CD14-positive monocyte (primary cell): ENCODE measurements at regions not wholly inside any gene's neighbourhood (a gene's known extent, or its start where the extent isn't known, plus 50 kb on each side); places are given as distances from the start of the nearest gene placed in this dataset.

Experiments used
- DNase-seq, 3 donors: peaks; one replicate each; pipeline ENCODE4 v3.0.0-alpha.2; 2011 to 2022
- H2AFZ ChIP-seq: 2 replicates; pipeline ENCODE4 v1.6.0; 2012; ENCODE audit warnings: mild to moderate bottlenecking, low read depth, low read length, inconsistent platforms; ENCODE audit not compliant: insufficient read depth, poor library complexity, severe bottlenecking
- H3K27ac ChIP-seq, 2 donors: 1 replicate in 1 of 2; 2 replicates in 1 of 2; pipeline ENCODE4 v1.5.1; 2012 to 2013; ENCODE audit warnings: low read length in 2 of 2, control low read depth in 1 of 2, inconsistent platforms in 1 of 2, low read depth in 1 of 2, mild to moderate bottlenecking in 1 of 2
- H3K27me3 ChIP-seq, 2 donors: one replicate each; pipeline versions ENCODE4 v1.6.0 to v1.6.1; 2011 to 2013; ENCODE audit warnings: low read length in 2 of 2; ENCODE audit not compliant: control insufficient read depth in 2 of 2, insufficient read depth in 2 of 2
- H3K36me3 ChIP-seq, 2 donors: replicated peaks in 1 of 2; 1 replicate in 1 of 2; 2 replicates in 1 of 2; pipeline versions ENCODE4 v1.5.1 to v1.6.1; 2012 to 2013; ENCODE audit warnings: low read length in 2 of 2, control low read depth in 1 of 2, inconsistent platforms in 1 of 2, mild to moderate bottlenecking in 1 of 2; ENCODE audit not compliant: insufficient read depth in 2 of 2, control insufficient read depth in 1 of 2
- H3K4me1 ChIP-seq, 2 donors: 1 replicate in 1 of 2; 2 replicates in 1 of 2; pipeline versions ENCODE4 v1.5.1 to v1.6.1; 2012 to 2013; ENCODE audit warnings: low read length in 2 of 2, control low read depth in 1 of 2, inconsistent platforms in 1 of 2, mild to moderate bottlenecking in 1 of 2, moderate library complexity in 1 of 2; ENCODE audit not compliant: insufficient read depth in 2 of 2, control insufficient read depth in 1 of 2
- H3K4me2 ChIP-seq: replicated peaks from 2 replicates; pipeline ENCODE3; 2012; ENCODE audit warnings: low read length, moderate library complexity, mild to moderate bottlenecking; ENCODE audit not compliant: poor library complexity, severe bottlenecking; ENCODE audit errors: extremely low read depth
- H3K4me3 ChIP-seq, 3 experiments: fragments of 200-600 bp in 1 of 3; sonication (generic) in 1 of 3; replicated peaks in 1 of 3; 1 replicate in 2 of 3; 2 replicates in 1 of 3; pipeline ENCODE4 v1.5.1; 2011 to 2013; ENCODE audit warnings: low read length in 3 of 3, mild to moderate bottlenecking in 3 of 3, control low read depth in 2 of 3, low read depth in 2 of 3, inconsistent platforms in 1 of 3, moderate library complexity in 1 of 3
- H3K79me2 ChIP-seq: 2 replicates; pipeline ENCODE4 v1.6.0; 2012; ENCODE audit warnings: mild to moderate bottlenecking, control low read depth, inconsistent platforms, low read length, moderate library complexity; ENCODE audit not compliant: insufficient read depth
- H3K9ac ChIP-seq: 2 replicates; pipeline ENCODE4 v1.6.0; 2017; ENCODE audit warnings: low read length, mild to moderate bottlenecking; ENCODE audit not compliant: insufficient read depth, poor library complexity, severe bottlenecking
- H3K9me3 ChIP-seq, 2 donors: replicated peaks in 1 of 2; 1 replicate in 1 of 2; 2 replicates in 1 of 2; pipeline versions ENCODE4 v1.5.1 to v1.6.1; 2012 to 2013; ENCODE audit warnings: low read length in 2 of 2, control low read depth in 1 of 2; ENCODE audit not compliant: control insufficient read depth in 1 of 2, insufficient read depth in 1 of 2
- H4K20me1 ChIP-seq: 2 replicates; pipeline ENCODE4 v1.6.0; 2012; ENCODE audit warnings: mild to moderate bottlenecking, low read length, control low read depth, moderate library complexity; ENCODE audit not compliant: insufficient read depth
- H3K27ac Mint-ChIP-seq, 7 donors: one replicate each; pipeline ENCODE4 v1.8.0; 2020; ENCODE audit warnings: mild to moderate bottlenecking in 7 of 7, mixed read lengths in 7 of 7, moderate library complexity in 6 of 7, inconsistent platforms in 2 of 7
- H3K27me3 Mint-ChIP-seq, 3 donors: one replicate each; pipeline ENCODE4 v1.8.0; 2021 to 2022; ENCODE audit warnings: low read depth in 3 of 3, mild to moderate bottlenecking in 3 of 3, mixed read lengths in 3 of 3, moderate library complexity in 3 of 3, inconsistent platforms in 1 of 3
- H3K36me3 Mint-ChIP-seq, 2 donors: one replicate each; pipeline ENCODE4 v1.8.0; 2020; ENCODE audit warnings: mixed read lengths in 2 of 2, inconsistent platforms in 1 of 2, mild to moderate bottlenecking in 1 of 2
- H3K4me1 Mint-ChIP-seq: one replicate; pipeline ENCODE4 v1.8.0; 2020; ENCODE audit warnings: mild to moderate bottlenecking, mixed read lengths
- H3K4me3 Mint-ChIP-seq, 2 donors: one replicate each; pipeline ENCODE4 v1.8.0; 2020; ENCODE audit warnings: mild to moderate bottlenecking in 2 of 2, mixed read lengths in 2 of 2, moderate library complexity in 1 of 2
- H3K9me3 Mint-ChIP-seq, 7 donors: one replicate each; pipeline ENCODE4 v1.8.0; 2020 to 2022; ENCODE audit warnings: mixed read lengths in 7 of 7, mild to moderate bottlenecking in 6 of 7, moderate library complexity in 6 of 7, inconsistent platforms in 2 of 7
- CTCF ChIP-seq: fragments of 200-600 bp; IDR thresholded peaks from one replicate; pipeline ENCODE4 v1.8.0; 2022; ENCODE audit warnings: antibody characterized with exemption, mild to moderate bottlenecking
- WGBS: methylation state at CpG from one replicate; pipeline ENCODE4 v1.1.5; 2013; ENCODE audit warnings: missing lambda C conversion rate; ENCODE audit not compliant: insufficient coverage; 5-methylcytosine and 5-hydroxymethylcytosine counted together
- intact Hi-C, 2 donors: fragments of 100-400 bp; cut with micrococcal nuclease; formaldehyde crosslinking; loops; one replicate each; pipeline versions ENCODE4 v1.15.0 to v1.15.1; 2023

DNA sequence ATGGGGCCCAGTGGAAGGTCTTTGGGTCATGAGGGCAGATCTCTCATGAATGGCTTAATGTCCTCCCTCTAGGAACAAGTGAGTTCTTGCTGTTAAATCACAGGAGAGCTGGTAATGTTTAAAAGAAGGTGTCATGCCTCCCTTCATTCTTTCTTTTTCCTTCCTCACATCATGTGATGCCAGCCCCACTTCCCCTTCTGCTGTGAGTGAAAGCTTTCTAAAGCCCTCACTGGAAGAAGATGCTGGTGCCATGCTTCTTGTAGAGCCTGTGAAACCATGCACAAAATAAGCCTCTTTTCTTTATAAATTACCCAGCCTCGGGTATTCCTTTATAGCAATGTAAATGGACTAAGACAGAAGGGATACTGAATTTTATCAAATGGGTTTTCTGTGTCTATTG, 66.1 kb upstream of the ZNF827 start:
- DNase-seq: no peak
- TF ChIP-seq CTCF: no peak
- H3K9me3 ChIP-seq: peaks cover 9% of the 10 kb centered on the region in 2 donors
- H3K79me2 ChIP-seq: no peaks in the 10 kb centered on the region
- Mint-ChIP-seq H3K27ac (no peak overlapping the region), H3K36me3 (no peaks in the 10 kb centered on the region), H3K4me1 (no peaks in the 10 kb centered on the region), H3K9me3 (peaks cover 10 to 26% (median 19%) of the 10 kb centered on the region in 7 donors), H3K27me3 (peaks cover 0 to 2% (median 0%) of the 10 kb centered on the region in 3 donors), H3K4me3 (no peak overlapping the region)
- H3K27ac ChIP-seq: no peak overlapping the region
- no peak overlapping the region for H3K4me3 ChIP-seq
- no peaks in the 10 kb centered on the region for H4K20me1 ChIP-seq
- no CpG with 5 or more reads among the region's 1 CpG for WGBS
- intact Hi-C loops: no loop called here
- H3K4me1 ChIP-seq: no peaks in the 10 kb centered on the region
- H3K4me2 ChIP-seq: no peak overlapping the region
- H2AFZ ChIP-seq: no peak overlapping the region
- no peaks in the 10 kb centered on the region for H3K27me3 ChIP-seq
- no peaks in the 10 kb centered on the region for H3K36me3 ChIP-seq
- H3K9ac ChIP-seq: no peak overlapping the region

- WGBS: no CpG with 5 or more reads among the region's 2 CpGs
These were observed 50.0 kb upstream of the ZNF827 start for GRCh38 chr4:145988628-145989027.

More at GRCh38 chr4:145988628-145989027, 50.0 kb upstream of the ZNF827 start:
- no peak overlapping the region for H2AFZ ChIP-seq
- no peaks in the 10 kb centered on the region for H3K27me3 ChIP-seq
- H3K4me3 ChIP-seq: no peak overlapping the region
- Mint-ChIP-seq H3K36me3 (no peaks in the 10 kb centered on the region), H3K4me1 (no peaks in the 10 kb centered on the region), H3K4me3 (no peak overlapping the region), H3K27me3 (peaks cover 0 to 6% (median 5%) of the 10 kb centered on the region in 3 donors), H3K9me3 (peaks cover 0 to 4% (median 0%) of the 10 kb centered on the region in 7 donors), H3K27ac (no peak overlapping the region)
- H3K4me2 ChIP-seq: no peak overlapping the region
- intact Hi-C loops: no loop called here
- H3K79me2 ChIP-seq: no peaks in the 10 kb centered on the region
- H3K4me1 ChIP-seq: no peaks in the 10 kb centered on the region
- no peak overlapping the region for H3K27ac ChIP-seq
- H3K9me3 ChIP-seq: no peaks in the 10 kb centered on the region
- H3K36me3 ChIP-seq: no peaks in the 10 kb centered on the region
- H4K20me1 ChIP-seq: no peaks in the 10 kb centered on the region
- DNase-seq: no peak
- no peak overlapping the region for H3K9ac ChIP-seq
- no peak for TF ChIP-seq CTCF
